DMS79 (cell line): ENCODE measurements at regions not wholly inside any gene's neighbourhood (a gene's known extent, or its start where the extent isn't known, plus 50 kb on each side); places are given as distances from the start of the nearest gene placed in this dataset.
"Not testable (repeated sequence)": the region's sequence is repeated elsewhere in the genome, so short reads cannot be mapped to it uniquely, and the experiment has no call there.

Source experiments
- DNase-seq: peaks from one replicate; lab custom pipeline; 2025; lab: John Stamatoyannopoulos, UW

- DNase-seq: no peak
Observed at GRCh38 chr2:207328944-207329386, 163.2 kb upstream of the KLF7 start.

- no peak for DNase-seq
Observed at GRCh38 chr2:207330912-207331311, 165.2 kb upstream of the KLF7 start.

GRCh38 chr2:207331674-207332073 is 165.9 kb upstream of the KLF7 start:
- DNase-seq: no peak

GRCh38 chr2:207332480-207333212 is 166.9 kb upstream of the KLF7 start:
- no peak for DNase-seq

- DNase-seq: no peak
Observed at GRCh38 chr2:207333599-207334300, 168.0 kb upstream of the KLF7 start.

GRCh38 chr2:207334301-207334623 is 168.5 kb upstream of the KLF7 start:
- DNase-seq: no peak

- DNase-seq: no peak
Observed at GRCh38 chr2:207334624-207335371, 169.1 kb upstream of the KLF7 start.

GRCh38 chr2:207337234-207338219 is 171.8 kb upstream of the KLF7 start:
- DNase-seq: no peak

GRCh38 chr2:207338220-207338607 is 172.5 kb upstream of the KLF7 start:
- no peak for DNase-seq

- DNase-seq: no peak
Observed at GRCh38 chr2:207338610-207339009, 172.9 kb upstream of the KLF7 start.

GRCh38 chr2:207341112-207341750 is 175.5 kb upstream of the KLF7 start:
- no peak for DNase-seq

- no peak for DNase-seq
Observed at GRCh38 chr2:207341804-207342203, 176.1 kb upstream of the KLF7 start.

GRCh38 chr2:207344596-207345394 is 179.0 kb upstream of the KLF7 start:
- not testable (repeated sequence) for DNase-seq

GRCh38 chr2:207351171-207351570 is 178.6 kb upstream of the CREB1 start:
- no peak for DNase-seq

- no peak for DNase-seq
Observed at GRCh38 chr2:207352978-207353671, 176.6 kb upstream of the CREB1 start.

GRCh38 chr2:207353836-207354235 is 175.9 kb upstream of the CREB1 start:
- no peak for DNase-seq

- no peak for DNase-seq
Observed at GRCh38 chr2:207354462-207354861, 175.3 kb upstream of the CREB1 start.

GRCh38 chr2:207356567-207356966 is 173.2 kb upstream of the CREB1 start:
- DNase-seq: no peak

GRCh38 chr2:207357216-207357615 is 172.5 kb upstream of the CREB1 start:
- no peak for DNase-seq

- no peak for DNase-seq
Observed at GRCh38 chr2:207362716-207363115, 167.0 kb upstream of the CREB1 start.
